Hepatocyte (in vitro differentiated cells): ENCODE measurements at regions not wholly inside any gene's neighbourhood (a gene's known extent, or its start where the extent isn't known, plus 50 kb on each side); places are given as distances from the start of the nearest gene placed in this dataset.

Experiments
- DNase-seq: peaks from one replicate; pipeline ENCODE4 v3.0.0-alpha.2; 2016; ENCODE audit warnings: low spot score
- H2AFZ ChIP-seq: fragments of 200-600 bp; sonication (generic); 2 replicates; pipeline ENCODE4 v1.6.0; 2016; ENCODE audit warnings: antibody characterized with exemption, mild to moderate bottlenecking
- H3K27ac ChIP-seq: fragments of 200-600 bp; sonication (generic); 2 replicates; pipeline ENCODE4 v1.5.1; 2016; ENCODE audit warnings: mild to moderate bottlenecking
- H3K27me3 ChIP-seq: fragments of 200-600 bp; sonication (generic); 2 replicates; pipeline ENCODE4 v1.6.1; 2016
- H3K36me3 ChIP-seq: fragments of 200-600 bp; sonication (generic); replicated peaks from 2 replicates; pipeline ENCODE4 v1.5.1; 2016; ENCODE audit warnings: low read depth; ENCODE audit not compliant: insufficient read depth
- H3K4me1 ChIP-seq: fragments of 200-600 bp; sonication (generic); 2 replicates; pipeline ENCODE4 v1.5.1; 2016; ENCODE audit warnings: mild to moderate bottlenecking, moderate library complexity; ENCODE audit not compliant: insufficient read depth
- H3K4me2 ChIP-seq: fragments of 200-600 bp; sonication (generic); 2 replicates; pipeline ENCODE4 v1.6.0; 2016
- H3K4me3 ChIP-seq: fragments of 200-600 bp; sonication (generic); 2 replicates; pipeline ENCODE4 v1.5.1; 2016; ENCODE audit warnings: mild to moderate bottlenecking
- H3K79me2 ChIP-seq: fragments of 200-600 bp; sonication (generic); 2 replicates; pipeline ENCODE4 v1.6.0; 2017; ENCODE audit warnings: mild to moderate bottlenecking
- H3K9me2 ChIP-seq: fragments of 200-600 bp; sonication (generic); replicated peaks from 2 replicates; pipeline ENCODE4 v1.6.0; 2017; ENCODE audit warnings: mild to moderate bottlenecking; ENCODE audit not compliant: insufficient read depth
- H3K9me3 ChIP-seq: fragments of 200-600 bp; sonication (generic); 2 replicates; pipeline ENCODE4 v1.5.1; 2016; ENCODE audit warnings: low read depth, mild to moderate bottlenecking
- H4K20me1 ChIP-seq: fragments of 200-600 bp; sonication (generic); 2 replicates; pipeline ENCODE4 v1.6.0; 2016; ENCODE audit warnings: mild to moderate bottlenecking; ENCODE audit not compliant: insufficient read depth, poor library complexity, severe bottlenecking
- CTCF ChIP-seq: fragments of 200-600 bp; sonication (generic); IDR thresholded peaks from 2 replicates; pipeline ENCODE4 v1.5.1; 2016; ENCODE audit warnings: antibody characterized with exemption, mild to moderate bottlenecking; ENCODE audit not compliant: poor library complexity
- EZH2 ChIP-seq: fragments of 200-600 bp; sonication (generic); IDR thresholded peaks from 2 replicates; pipeline ENCODE4 v1.6.1; 2016; ENCODE audit warnings: antibody characterized with exemption, mild to moderate bottlenecking, borderline replicate concordance
- EZH2phosphoT487 ChIP-seq: fragments of 200-600 bp; sonication (generic); IDR thresholded peaks from one replicate; pipeline ENCODE4 v1.6.1; 2018; ENCODE audit warnings: antibody characterized with exemption, mild to moderate bottlenecking, low read depth, moderate library complexity; ENCODE audit not compliant: unreplicated experiment, severe bottlenecking
- WGBS: methylation state at CpG from one replicate; pipeline ENCODE4 v1.1.6; 2016; ENCODE audit warnings: low lambda C conversion rate; ENCODE audit errors: missing lambda C conversion rate; 5-methylcytosine and 5-hydroxymethylcytosine counted together

- H3K4me3 ChIP-seq, result no peak overlapping the region
- H3K9me2 ChIP-seq, result no peaks in the 10 kb centered on the region
- H3K36me3 ChIP-seq, result no peaks in the 10 kb centered on the region
- H3K27me3 ChIP-seq, result no peaks in the 10 kb centered on the region
- H3K27ac ChIP-seq, result no peak overlapping the region
- no peak overlapping the region for H3K4me2 ChIP-seq
- TF ChIP-seq CTCF, result no peak
- no peak for TF ChIP-seq EZH2phosphoT487
- no peaks in the 10 kb centered on the region for H3K4me1 ChIP-seq
- DNase-seq, result no peak
- peaks cover 3% of the 10 kb centered on the region for H3K9me3 ChIP-seq
- no peaks in the 10 kb centered on the region for H3K79me2 ChIP-seq
- H4K20me1 ChIP-seq, result no peaks in the 10 kb centered on the region
- 86% methylated on average over 3 of the region's 3 CpGs for WGBS
- no peak overlapping the region for H2AFZ ChIP-seq
Observed at GRCh38 chr2:4585057-4585635, 881.8 kb downstream of the DCDC2C start.

GRCh38 chr2:4588606-4589005, 885.2 kb downstream of the DCDC2C start:
- TF ChIP-seq CTCF (no peak), EZH2phosphoT487 (no peak), EZH2 (no peak)
- Histone ChIP-seq H3K79me2 (no peaks in the 10 kb centered on the region), H3K27ac (no peak overlapping the region), H3K27me3 (no peaks in the 10 kb centered on the region), H3K36me3 (no peaks in the 10 kb centered on the region), H3K4me2 (no peak overlapping the region), H4K20me1 (no peaks in the 10 kb centered on the region), H3K9me2 (no peaks in the 10 kb centered on the region), H3K4me1 (no peaks in the 10 kb centered on the region), H3K4me3 (no peak overlapping the region), H3K9me3 (peaks cover 3% of the 10 kb centered on the region), H2AFZ (no peak overlapping the region)
- DNase-seq, result no peak
- 68% methylated on average over 2 of the region's 2 CpGs for WGBS

- no peak overlapping the region for H3K27ac ChIP-seq
- H3K9me3 ChIP-seq, result peaks cover 3% of the 10 kb centered on the region
- TF ChIP-seq EZH2phosphoT487 (no peak), CTCF (no peak), EZH2 (no peak)
- H2AFZ ChIP-seq, result no peak overlapping the region
- H3K4me1 ChIP-seq, result no peaks in the 10 kb centered on the region
- H3K9me2 ChIP-seq, result no peaks in the 10 kb centered on the region
- WGBS, result 84% methylated on average over 7 of the region's 7 CpGs
- H3K27me3 ChIP-seq, result no peaks in the 10 kb centered on the region
- H3K36me3 ChIP-seq, result no peaks in the 10 kb centered on the region
- DNase-seq, result no peak
- no peaks in the 10 kb centered on the region for H4K20me1 ChIP-seq
- no peaks in the 10 kb centered on the region for H3K79me2 ChIP-seq
- no peak overlapping the region for H3K4me2 ChIP-seq
- H3K4me3 ChIP-seq, result no peak overlapping the region
Observed at GRCh38 chr2:4591261-4591660, 887.9 kb downstream of the DCDC2C start.

GRCh38 chr2:4597400-4597799, 894.0 kb downstream of the DCDC2C start:
- Histone ChIP-seq H3K9me2 (no peaks in the 10 kb centered on the region), H2AFZ (no peak overlapping the region), H3K4me1 (no peaks in the 10 kb centered on the region), H3K4me2 (no peak overlapping the region), H3K9me3 (no peaks in the 10 kb centered on the region), H3K27me3 (no peaks in the 10 kb centered on the region), H3K27ac (no peak overlapping the region), H3K36me3 (no peaks in the 10 kb centered on the region), H3K4me3 (no peak overlapping the region), H3K79me2 (no peaks in the 10 kb centered on the region), H4K20me1 (no peaks in the 10 kb centered on the region)
- TF ChIP-seq EZH2phosphoT487, result no peak
- TF ChIP-seq CTCF, result no peak
- TF ChIP-seq EZH2, result no peak
- no peak for DNase-seq
- WGBS, result 75% methylated on average over 3 of the region's 3 CpGs
